ENCODE measurements at regions not wholly inside any gene's neighbourhood (a gene's known extent, or its start where the extent isn't known, plus 50 kb on each side); places are given as distances from the start of the nearest gene placed in this dataset.
"Not testable (repeated sequence)": the region's sequence is repeated elsewhere in the genome, so short reads cannot be mapped to it uniquely, and the experiment has no call there.

DNA sequence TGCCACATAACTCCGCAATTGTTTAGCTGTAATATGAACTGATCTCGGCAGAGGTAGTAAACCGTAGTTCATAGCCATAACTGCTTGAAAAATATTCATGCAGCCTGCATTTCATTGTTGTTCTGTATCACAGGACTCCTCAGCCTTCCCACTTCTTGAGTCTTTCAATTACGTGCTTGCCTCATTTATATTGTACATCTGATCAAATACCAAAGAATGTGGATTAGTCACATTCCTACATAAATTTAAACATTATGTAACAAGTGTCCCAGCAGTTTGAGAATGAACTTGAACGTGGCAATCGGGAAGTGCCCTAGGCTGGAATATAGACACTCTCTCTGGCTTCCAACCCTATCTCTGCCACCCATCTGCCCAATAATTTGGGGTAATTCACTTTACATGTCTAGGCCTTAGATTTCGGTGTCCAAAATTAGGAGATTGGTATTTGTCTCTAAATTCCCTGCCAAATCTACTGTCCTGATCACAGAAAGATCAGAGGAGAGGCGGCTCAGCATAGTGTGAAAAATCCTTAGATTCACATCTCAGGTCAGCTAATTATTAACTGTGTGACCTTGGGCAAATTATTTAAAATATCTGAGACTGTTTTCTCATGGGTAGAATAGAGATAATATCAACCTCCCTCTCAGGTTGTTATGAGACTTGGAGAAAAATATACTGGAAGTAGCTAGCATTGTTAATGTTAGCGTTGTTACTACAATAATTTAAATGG is 215.1 kb upstream of the RFX3 start:
- H3K4me1 ChIP-seq, result peaks cover 0 to 10% (median 4%) of the 10 kb centered on the region in 3 donors
- no peaks in the 10 kb centered on the region for H3K36me3 ChIP-seq
- no peaks in the 10 kb centered on the region for H3K27me3 ChIP-seq
- no peak overlapping the region for H3K4me3 ChIP-seq
- DNase-seq, result no peak
- TF ChIP-seq, protein P1, sequence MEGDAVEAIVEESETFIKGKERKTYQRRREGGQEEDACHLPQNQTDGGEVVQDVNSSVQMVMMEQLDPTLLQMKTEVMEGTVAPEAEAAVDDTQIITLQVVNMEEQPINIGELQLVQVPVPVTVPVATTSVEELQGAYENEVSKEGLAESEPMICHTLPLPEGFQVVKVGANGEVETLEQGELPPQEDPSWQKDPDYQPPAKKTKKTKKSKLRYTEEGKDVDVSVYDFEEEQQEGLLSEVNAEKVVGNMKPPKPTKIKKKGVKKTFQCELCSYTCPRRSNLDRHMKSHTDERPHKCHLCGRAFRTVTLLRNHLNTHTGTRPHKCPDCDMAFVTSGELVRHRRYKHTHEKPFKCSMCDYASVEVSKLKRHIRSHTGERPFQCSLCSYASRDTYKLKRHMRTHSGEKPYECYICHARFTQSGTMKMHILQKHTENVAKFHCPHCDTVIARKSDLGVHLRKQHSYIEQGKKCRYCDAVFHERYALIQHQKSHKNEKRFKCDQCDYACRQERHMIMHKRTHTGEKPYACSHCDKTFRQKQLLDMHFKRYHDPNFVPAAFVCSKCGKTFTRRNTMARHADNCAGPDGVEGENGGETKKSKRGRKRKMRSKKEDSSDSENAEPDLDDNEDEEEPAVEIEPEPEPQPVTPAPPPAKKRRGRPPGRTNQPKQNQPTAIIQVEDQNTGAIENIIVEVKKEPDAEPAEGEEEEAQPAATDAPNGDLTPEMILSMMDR (IDR thresholded peaks at IDR 0.05), result no peak
- WGBS, 2 donors, result 57 to 59% methylated on average over 9 of the region's 9 CpGs
- no peaks in the 10 kb centered on the region for H3K9me3 ChIP-seq
- peak overlapping the region in 2 of 4 donors; percentile 38 to 46 for H3K27ac ChIP-seq
- peak in 2 of 4 donors; percentile 36 to 73 for ATAC-seq
- intact Hi-C loops (cut with DNase I), result no loop called here
- no peak for FAIRE-seq

DNA sequence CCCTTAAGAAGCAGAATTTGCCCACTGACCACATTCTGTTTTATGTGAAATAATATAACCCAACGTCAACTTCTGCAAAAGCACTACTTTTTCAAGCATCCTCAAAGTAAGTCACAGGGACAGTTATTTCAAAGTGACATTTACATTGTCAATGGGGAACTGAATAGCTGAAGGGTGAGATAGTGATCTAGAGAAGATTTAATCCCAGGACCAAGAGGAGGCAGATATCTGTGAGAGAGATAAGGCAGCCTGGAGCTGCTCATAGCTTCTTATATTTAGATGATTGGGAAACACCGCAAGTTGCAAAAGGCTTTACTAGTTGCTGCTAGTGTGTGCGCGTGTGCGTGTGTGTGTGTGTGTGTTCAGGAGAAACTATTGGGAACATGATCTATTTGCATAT is 210.4 kb upstream of the RFX3 start:
- WGBS, 2 donors, result 67 to 69% methylated on average over 5 of the region's 5 CpGs
- ATAC-seq (no peak), FAIRE-seq (no peak), DNase-seq (no peak)
- Histone ChIP-seq H3K9me3 (no peaks in the 10 kb centered on the region), H3K36me3 (no peaks in the 10 kb centered on the region), H3K27ac (no peak overlapping the region), H3K4me3 (no peak overlapping the region), H3K4me1 (peaks cover 0 to 8% (median 4%) of the 10 kb centered on the region in 3 donors), H3K27me3 (no peaks in the 10 kb centered on the region)
- TF ChIP-seq, protein P1 (IDR thresholded peaks at IDR 0.05), result no peak
- intact Hi-C loops (cut with DNase I), result loop anchor here in 1 of 3 donors (10.0 kb wide), 1 partner anchor 629 kb away; no protein-coding TSS in a partner anchor

DNA sequence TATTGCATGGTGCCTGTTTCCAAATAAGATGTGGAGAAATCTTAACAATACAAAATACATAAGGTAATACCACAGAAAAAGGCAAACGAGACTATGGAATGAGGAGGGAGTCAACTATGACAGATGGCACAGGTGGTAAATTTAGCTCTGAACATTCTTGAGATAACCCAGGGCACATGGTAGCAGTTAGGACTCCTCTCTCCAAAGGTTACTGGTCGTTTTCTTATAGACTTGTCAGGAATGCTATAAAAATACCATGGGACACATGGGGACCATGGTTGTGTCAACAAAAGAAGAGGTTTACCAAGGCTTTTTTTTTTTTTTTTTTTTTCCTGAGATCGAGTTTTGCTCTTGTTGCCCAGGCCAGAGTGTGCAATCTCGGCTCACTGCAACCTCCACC is 209.4 kb upstream of the RFX3 start:
- ATAC-seq (no peak), DNase-seq (no peak), FAIRE-seq (no peak)
- no peaks in the 10 kb centered on the region for H3K36me3 ChIP-seq
- H3K27ac ChIP-seq, result no peak overlapping the region
- 44 to 52% methylated on average over 4 of the region's 4 CpGs for WGBS, 2 donors
- no peak overlapping the region for H3K4me3 ChIP-seq
- no peaks in the 10 kb centered on the region for H3K9me3 ChIP-seq
- intact Hi-C loops (cut with DNase I), result loop anchor here in 1 of 3 donors (10.0 kb wide), 1 partner anchor 630 kb away; no protein-coding TSS in a partner anchor
- H3K4me1 ChIP-seq, result peaks cover 0 to 4% (median 0%) of the 10 kb centered on the region in 3 donors
- TF ChIP-seq, protein P1 (IDR thresholded peaks at IDR 0.05), result no peak
- H3K27me3 ChIP-seq, result no peaks in the 10 kb centered on the region

DNA sequence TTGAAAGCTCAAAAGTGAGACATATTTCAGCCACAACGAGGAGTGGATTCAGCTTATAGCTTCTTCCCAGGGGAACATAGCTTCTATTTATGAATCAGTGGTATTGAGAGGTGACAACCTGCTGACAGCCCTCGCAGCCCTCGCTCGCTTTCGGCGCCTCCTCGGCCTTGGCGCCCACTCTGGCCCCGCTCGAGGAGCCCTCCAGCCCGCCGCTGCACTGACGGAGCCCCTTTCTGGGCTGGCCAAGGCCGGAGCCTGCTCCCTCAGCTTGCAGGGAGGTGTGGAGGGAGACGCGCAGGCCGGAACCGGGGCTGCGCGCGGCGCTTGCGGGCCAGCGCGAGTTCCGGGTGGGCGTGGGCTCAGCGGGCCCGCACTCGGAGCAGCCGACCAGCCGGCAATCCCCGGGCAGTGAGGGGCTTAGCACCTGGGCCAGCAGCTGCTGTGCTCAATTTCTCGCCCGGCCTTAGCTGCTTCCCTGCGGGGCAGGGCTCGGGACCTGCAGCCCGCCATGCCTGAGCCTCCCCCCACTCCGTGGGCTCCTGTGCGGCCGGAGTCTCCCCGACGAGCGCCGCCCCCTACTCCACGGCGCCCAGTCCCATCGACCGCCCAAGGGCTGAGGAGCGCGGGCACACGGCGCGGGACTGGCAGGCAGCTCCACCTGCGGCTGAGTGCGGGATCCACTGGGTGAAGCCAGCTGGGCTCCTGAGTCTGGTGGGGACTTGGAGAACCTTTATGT is 207.9 kb upstream of the RFX3 start:
- 87 to 91% methylated on average over 52 to 56 of the region's 56 CpGs for WGBS, 2 donors
- H3K27ac ChIP-seq, FAIRE-seq, H3K27me3 ChIP-seq, H3K4me3 ChIP-seq, H3K4me1 ChIP-seq, ATAC-seq, H3K9me3 ChIP-seq, H3K36me3 ChIP-seq: not testable (repeated sequence)
- peak in 3 of 6 donors; percentile 17 to 60 (median 55) for DNase-seq
- intact Hi-C loops (cut with DNase I), result loop anchor here in 1 of 3 donors (10.0 kb wide), 1 partner anchor 631 kb away; no protein-coding TSS in a partner anchor

DNA sequence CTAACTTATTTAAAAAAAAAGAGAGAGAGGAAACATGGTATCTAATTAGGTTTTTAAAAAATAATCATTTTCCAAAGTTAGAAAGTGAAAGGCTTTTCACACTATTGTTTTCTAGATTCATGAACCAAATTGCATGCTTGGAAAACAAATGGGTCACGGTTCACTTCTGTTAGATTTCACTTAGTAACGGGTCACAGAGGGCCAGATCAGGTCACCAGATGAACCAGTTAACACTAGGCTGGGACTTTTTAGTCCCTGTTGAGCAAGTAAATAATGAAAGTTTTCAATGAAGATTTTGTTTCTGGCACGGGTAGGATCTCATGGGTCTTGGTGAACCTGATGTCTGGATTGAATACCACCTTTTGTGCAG is 207.2 kb upstream of the RFX3 start:
- Histone ChIP-seq H3K9me3 (no peaks in the 10 kb centered on the region), H3K27ac (no peak overlapping the region), H3K27me3 (no peaks in the 10 kb centered on the region), H3K36me3 (no peaks in the 10 kb centered on the region), H3K4me3 (no peak overlapping the region), H3K4me1 (no peaks in the 10 kb centered on the region)
- TF ChIP-seq, protein P1 (IDR thresholded peaks at IDR 0.05), result no peak
- 38 to 52% methylated on average over 3 of the region's 3 CpGs for WGBS, 2 donors
- DNase-seq, result no peak
- peak; percentile 17 for FAIRE-seq
- no peak for ATAC-seq
- intact Hi-C loops (cut with DNase I), result loop anchor here in 1 of 3 donors (10.0 kb wide), 1 partner anchor 632 kb away; no protein-coding TSS in a partner anchor
